ENCODE measurements at regions not wholly inside any gene's neighbourhood (a gene's known extent, or its start where the extent isn't known, plus 50 kb on each side); places are given as distances from the start of the nearest gene placed in this dataset.
A peak's percentile ranks its signal among the peaks of the same experiment; 100 is the strongest.

- WGBS, result 45% methylated on average over 16 of the region's 16 CpGs
- peaks cover 0 to 78% of the 10 kb centered on the region in 2 donors for H3K27me3 ChIP-seq (ENCODE audit: control insufficient read depth in 2 of 2, insufficient read depth in 1 of 2, low read length in 1 of 2)
- peak overlapping the region; percentile 35 to 89 for H3K4me3 ChIP-seq (ENCODE audit: low read length in 2 of 2)
- peak overlapping the region in 1 of 2 donors; percentile 54 for H3K27ac ChIP-seq (ENCODE audit: low read depth in 1 of 2, low read length in 1 of 2)
- H3K36me3 ChIP-seq (ENCODE audit: control insufficient read depth in 2 of 2, insufficient read depth in 2 of 2, low read length in 1 of 2), result peaks cover 0 to 5% of the 10 kb centered on the region in 2 donors
- no peaks in the 10 kb centered on the region for H3K9me3 ChIP-seq (ENCODE audit: control insufficient read depth in 2 of 2, insufficient read depth in 1 of 2, low read length in 1 of 2)
- H3K4me1 ChIP-seq (ENCODE audit: control insufficient read depth in 2 of 2, insufficient read depth in 2 of 2, low read length in 2 of 2), result peaks cover 2 to 38% of the 10 kb centered on the region in 2 donors
- no peak for DNase-seq (ENCODE audit: low read depth in 6 of 9, low spot score in 9 of 9)
These were observed 77.2 kb upstream of the PPARA start for GRCh38 chr22:46072981-46073682.

GRCh38 chr22:46073683-46074504 lies 76.4 kb upstream of the PPARA start:
- peaks cover 2 to 37% of the 10 kb centered on the region in 2 donors for H3K4me1 ChIP-seq (ENCODE audit: control insufficient read depth in 2 of 2, insufficient read depth in 2 of 2, low read length in 2 of 2)
- 89% methylated on average over 28 of the region's 28 CpGs for WGBS
- DNase-seq (ENCODE audit: low read depth in 6 of 9, low spot score in 9 of 9), result no peak

DNA sequence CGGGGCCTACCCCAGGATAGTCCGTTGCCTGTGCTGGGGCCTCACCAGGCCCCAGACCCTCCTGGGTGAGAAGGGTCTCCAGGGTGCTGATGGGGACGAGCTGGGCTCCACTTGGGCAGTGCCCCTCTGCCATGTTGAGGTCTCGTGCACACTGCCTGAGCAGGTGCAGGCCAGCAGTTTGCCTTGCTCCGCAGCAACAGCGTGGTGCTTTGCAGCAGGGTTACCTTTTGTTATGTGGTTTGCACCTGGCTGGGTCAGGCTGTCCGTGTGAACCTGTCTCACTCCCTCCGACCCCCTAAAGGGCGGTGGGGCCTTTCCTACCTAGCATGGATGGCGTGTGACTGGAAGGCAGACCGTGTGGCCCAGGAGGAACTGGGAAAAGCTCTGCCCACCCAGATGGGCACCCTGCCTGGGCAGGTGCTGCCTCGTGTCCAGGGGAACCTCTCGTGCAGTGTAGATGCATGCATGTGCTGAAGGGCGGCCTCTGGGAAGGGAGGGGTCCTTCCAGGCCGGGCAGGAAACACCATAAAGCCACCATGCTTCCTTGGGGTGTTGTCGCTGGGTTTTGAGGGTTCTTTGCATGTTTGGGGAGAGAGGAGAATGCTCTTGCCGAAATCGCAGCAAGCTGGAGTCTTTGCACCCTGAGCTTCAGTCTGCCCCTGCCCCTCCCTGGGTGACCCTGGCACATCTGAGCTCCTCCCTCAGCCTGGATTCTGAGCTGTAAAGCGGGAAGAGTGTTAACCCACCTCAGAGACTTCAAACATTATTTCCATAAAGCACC lies 75.4 kb upstream of the PPARA start:
- peaks cover 0 to 62% of the 10 kb centered on the region in 2 donors for H3K27me3 ChIP-seq (ENCODE audit: control insufficient read depth in 2 of 2, insufficient read depth in 1 of 2, low read length in 1 of 2)
- no peak for DNase-seq (ENCODE audit: low read depth in 6 of 9, low spot score in 9 of 9)
- 54% methylated on average over 19 of the region's 19 CpGs for WGBS
- H3K9me3 ChIP-seq (ENCODE audit: control insufficient read depth in 2 of 2, insufficient read depth in 1 of 2, low read length in 1 of 2), result no peaks in the 10 kb centered on the region
- peaks cover 0 to 26% of the 10 kb centered on the region in 2 donors for H3K4me1 ChIP-seq (ENCODE audit: control insufficient read depth in 2 of 2, insufficient read depth in 2 of 2, low read length in 2 of 2)
- peak overlapping the region in 1 of 2 donors; percentile 15 for H3K4me3 ChIP-seq (ENCODE audit: low read length in 2 of 2)
- H3K27ac ChIP-seq (ENCODE audit: low read depth in 1 of 2, low read length in 1 of 2), result peak overlapping the region in 1 of 2 donors; percentile 58
- H3K36me3 ChIP-seq (ENCODE audit: control insufficient read depth in 2 of 2, insufficient read depth in 2 of 2, low read length in 1 of 2), result peaks cover 0 to 5% of the 10 kb centered on the region in 2 donors

More at GRCh38 chr22:46073683-46074504, 76.4 kb upstream of the PPARA start:
- peak overlapping the region; percentile 35 to 89 for H3K4me3 ChIP-seq (ENCODE audit: low read length in 2 of 2)
- no peaks in the 10 kb centered on the region for H3K9me3 ChIP-seq (ENCODE audit: control insufficient read depth in 2 of 2, insufficient read depth in 1 of 2, low read length in 1 of 2)
- H3K36me3 ChIP-seq (ENCODE audit: control insufficient read depth in 2 of 2, insufficient read depth in 2 of 2, low read length in 1 of 2), result peaks cover 0 to 5% of the 10 kb centered on the region in 2 donors
- H3K27ac ChIP-seq (ENCODE audit: low read depth in 1 of 2, low read length in 1 of 2), result peak overlapping the region in 1 of 2 donors; percentile 58
- peaks cover 0 to 73% of the 10 kb centered on the region in 2 donors for H3K27me3 ChIP-seq (ENCODE audit: control insufficient read depth in 2 of 2, insufficient read depth in 1 of 2, low read length in 1 of 2)

DNA sequence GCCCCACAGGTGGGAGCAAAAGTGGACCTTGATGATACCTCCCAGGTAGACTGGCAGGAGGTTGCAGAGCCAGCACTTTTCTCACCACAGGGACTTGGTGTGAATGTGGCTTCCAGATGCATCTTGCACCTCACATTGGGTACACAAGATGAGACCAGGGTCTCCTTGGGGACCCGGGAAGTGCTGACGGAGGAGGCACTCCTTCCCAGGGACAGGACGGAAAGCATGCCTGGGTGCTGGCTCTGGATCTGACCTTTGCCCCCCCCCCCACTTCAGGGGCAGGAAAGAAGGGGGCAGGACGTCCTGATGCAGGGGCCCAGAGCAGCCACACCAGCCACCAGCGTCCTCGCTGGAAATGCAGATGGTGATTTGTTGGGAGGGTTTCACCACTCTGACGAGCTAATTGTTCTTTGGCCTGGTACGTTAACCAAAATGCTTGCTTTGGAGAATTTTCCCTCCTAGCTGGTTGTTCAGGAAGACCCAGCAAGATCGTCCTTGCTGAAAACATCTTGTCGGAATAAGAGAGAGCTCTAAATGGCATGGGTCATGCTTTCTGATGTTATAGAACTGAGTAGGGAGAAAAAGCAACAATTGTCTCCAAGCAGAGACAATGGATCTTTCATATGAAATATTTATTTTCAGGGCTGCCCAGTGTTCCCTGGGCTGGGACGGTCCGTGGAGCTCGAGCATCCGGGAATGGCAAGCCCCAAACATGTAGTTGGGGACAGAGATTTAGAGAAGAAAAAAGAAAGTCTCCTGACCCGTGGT lies 74.4 kb upstream of the PPARA start:
- Histone ChIP-seq H3K27me3 (ENCODE audit: control insufficient read depth in 2 of 2, insufficient read depth in 1 of 2, low read length in 1 of 2) (peaks cover 0 to 54% of the 10 kb centered on the region in 2 donors), H3K4me3 (ENCODE audit: low read length in 2 of 2) (no peak overlapping the region), H3K9me3 (ENCODE audit: control insufficient read depth in 2 of 2, insufficient read depth in 1 of 2, low read length in 1 of 2) (no peaks in the 10 kb centered on the region), H3K4me1 (ENCODE audit: control insufficient read depth in 2 of 2, insufficient read depth in 2 of 2, low read length in 2 of 2) (peaks cover 0 to 23% of the 10 kb centered on the region in 2 donors), H3K27ac (ENCODE audit: low read depth in 1 of 2, low read length in 1 of 2) (peak overlapping the region in 1 of 2 donors; percentile 20), H3K36me3 (ENCODE audit: control insufficient read depth in 2 of 2, insufficient read depth in 2 of 2, low read length in 1 of 2) (peaks cover 0 to 5% of the 10 kb centered on the region in 2 donors)
- DNase-seq (ENCODE audit: low read depth in 6 of 9, low spot score in 9 of 9), result no peak
- WGBS, result 96% methylated on average over 15 of the region's 15 CpGs

DNA sequence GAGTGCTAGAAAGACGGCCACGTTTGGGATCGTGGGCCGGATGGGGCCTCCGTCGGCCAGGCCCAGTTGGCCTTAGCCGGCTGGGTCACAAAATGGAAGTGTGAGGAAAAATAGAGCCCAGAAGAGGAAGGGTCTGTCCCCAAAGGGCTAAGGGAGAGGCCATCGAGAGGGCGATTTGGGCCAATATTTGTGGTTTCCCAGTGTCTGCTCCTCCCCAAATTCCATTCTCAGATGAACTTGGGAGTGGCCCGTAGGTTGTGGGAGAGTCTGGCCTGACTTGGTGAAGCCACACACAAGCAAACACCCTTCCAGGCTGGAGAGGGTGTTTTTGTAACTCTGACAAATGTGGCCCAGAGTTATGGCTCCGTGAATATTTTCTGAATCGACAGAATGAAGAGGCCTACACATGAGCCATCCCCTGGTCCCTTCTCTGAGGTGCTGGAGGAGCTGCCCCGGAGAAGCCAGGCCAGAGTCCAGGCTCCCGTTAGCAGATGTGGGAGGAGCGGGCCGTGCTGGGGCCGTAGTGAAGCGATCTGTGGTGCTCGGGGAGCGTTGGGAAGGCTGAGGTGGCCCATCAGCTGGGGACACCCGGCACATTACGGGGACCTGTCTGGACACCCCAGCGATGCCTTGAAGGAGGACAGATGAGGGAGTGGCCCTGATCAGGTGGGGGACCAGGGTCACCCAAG lies 73.5 kb upstream of the PPARA start:
- 91% methylated on average over 23 of the region's 23 CpGs for WGBS
- DNase-seq (ENCODE audit: low read depth in 6 of 9, low spot score in 9 of 9), result no peak
- Histone ChIP-seq H3K36me3 (ENCODE audit: control insufficient read depth in 2 of 2, insufficient read depth in 2 of 2, low read length in 1 of 2) (peaks cover 0 to 5% of the 10 kb centered on the region in 2 donors), H3K9me3 (ENCODE audit: control insufficient read depth in 2 of 2, insufficient read depth in 1 of 2, low read length in 1 of 2) (no peaks in the 10 kb centered on the region), H3K27ac (ENCODE audit: low read depth in 1 of 2, low read length in 1 of 2) (peak overlapping the region in 1 of 2 donors; percentile 62), H3K4me3 (ENCODE audit: low read length in 2 of 2) (no peak overlapping the region), H3K4me1 (ENCODE audit: control insufficient read depth in 2 of 2, insufficient read depth in 2 of 2, low read length in 2 of 2) (peaks cover 0 to 23% of the 10 kb centered on the region in 2 donors), H3K27me3 (ENCODE audit: control insufficient read depth in 2 of 2, insufficient read depth in 1 of 2, low read length in 1 of 2) (peaks cover 0 to 54% of the 10 kb centered on the region in 2 donors)

DNA sequence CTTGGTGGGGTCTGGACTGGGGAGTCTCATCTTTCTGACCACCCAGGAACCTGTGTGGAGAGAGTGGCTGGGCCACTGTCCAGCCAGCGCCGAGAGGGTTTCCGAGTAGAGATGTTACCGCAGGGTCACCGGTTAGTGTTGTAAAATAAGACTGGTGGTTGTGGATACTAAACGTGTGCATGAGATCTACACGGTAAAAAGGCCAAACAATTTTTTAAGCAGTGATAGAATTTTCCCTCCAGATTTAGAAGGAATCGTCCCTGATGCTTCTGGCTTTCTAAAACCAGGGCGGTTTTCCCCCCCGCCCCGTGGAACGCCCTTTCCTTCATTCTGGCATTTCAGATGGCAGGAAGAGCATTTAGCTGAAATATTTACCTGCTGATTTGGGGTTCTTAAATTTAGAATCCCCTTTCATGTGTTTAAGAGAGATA lies 72.6 kb upstream of the PPARA start:
- H3K4me3 ChIP-seq (ENCODE audit: low read length in 2 of 2), result no peak overlapping the region
- no peak overlapping the region for H3K27ac ChIP-seq (ENCODE audit: low read depth in 1 of 2, low read length in 1 of 2)
- WGBS, result 95% methylated on average over 12 of the region's 12 CpGs
- H3K36me3 ChIP-seq (ENCODE audit: control insufficient read depth in 2 of 2, insufficient read depth in 2 of 2, low read length in 1 of 2), result peaks cover 0 to 5% of the 10 kb centered on the region in 2 donors
- peaks cover 0 to 21% of the 10 kb centered on the region in 2 donors for H3K4me1 ChIP-seq (ENCODE audit: control insufficient read depth in 2 of 2, insufficient read depth in 2 of 2, low read length in 2 of 2)
- no peak for DNase-seq (ENCODE audit: low read depth in 6 of 9, low spot score in 9 of 9)
- H3K27me3 ChIP-seq (ENCODE audit: control insufficient read depth in 2 of 2, insufficient read depth in 1 of 2, low read length in 1 of 2), result peaks cover 0 to 47% of the 10 kb centered on the region in 2 donors
- H3K9me3 ChIP-seq (ENCODE audit: control insufficient read depth in 2 of 2, insufficient read depth in 1 of 2, low read length in 1 of 2), result no peaks in the 10 kb centered on the region

DNA sequence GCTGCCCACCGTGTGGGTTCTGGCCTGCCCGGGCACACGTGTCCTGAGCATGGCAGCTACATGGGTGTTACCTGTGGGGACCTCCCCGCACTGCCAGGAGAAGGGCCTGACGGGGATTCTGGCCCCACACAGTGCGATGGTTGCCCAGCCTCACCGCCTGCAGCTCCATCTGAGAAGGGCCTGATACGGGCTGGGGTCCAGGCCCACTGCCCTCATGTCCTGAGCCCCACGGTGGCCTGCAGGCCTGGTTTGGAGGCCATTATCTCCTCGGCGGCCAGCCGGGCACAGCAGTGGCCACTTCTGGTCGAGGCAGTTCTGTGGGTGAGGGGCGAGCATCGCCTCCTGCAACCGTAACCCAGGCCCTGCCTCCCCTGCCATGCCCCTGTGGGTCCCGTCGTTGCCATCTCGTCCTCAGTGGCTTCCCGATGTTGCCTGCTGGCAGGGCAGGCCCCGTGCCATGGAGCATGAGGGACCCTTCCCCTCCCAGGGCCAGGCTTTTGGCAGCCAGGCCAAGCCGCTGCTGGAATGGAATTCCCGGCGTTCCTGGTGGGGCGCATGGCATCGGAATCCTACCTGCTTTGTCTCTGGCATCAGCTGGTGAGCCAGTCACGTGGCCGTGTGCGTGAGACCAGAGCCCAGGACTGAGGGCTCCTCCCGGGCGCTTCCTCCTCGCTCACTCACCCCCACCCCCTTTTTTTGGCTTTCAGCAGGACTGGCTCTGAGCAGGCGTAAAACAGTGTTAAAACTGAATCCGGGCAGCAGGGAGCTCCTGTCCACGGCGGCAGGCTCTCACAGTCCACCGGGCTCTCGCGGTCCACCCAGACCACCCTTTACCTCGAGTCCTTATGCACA lies 71.9 kb upstream of the PPARA start:
- peaks cover 0 to 5% of the 10 kb centered on the region in 2 donors for H3K36me3 ChIP-seq (ENCODE audit: control insufficient read depth in 2 of 2, insufficient read depth in 2 of 2, low read length in 1 of 2)
- no peak overlapping the region for H3K4me3 ChIP-seq (ENCODE audit: low read length in 2 of 2)
- H3K9me3 ChIP-seq (ENCODE audit: control insufficient read depth in 2 of 2, insufficient read depth in 1 of 2, low read length in 1 of 2), result no peaks in the 10 kb centered on the region
- peak overlapping the region in 1 of 2 donors; percentile 62 for H3K27ac ChIP-seq (ENCODE audit: low read depth in 1 of 2, low read length in 1 of 2)
- DNase-seq (ENCODE audit: low read depth in 6 of 9, low spot score in 9 of 9), result no peak
- H3K4me1 ChIP-seq (ENCODE audit: control insufficient read depth in 2 of 2, insufficient read depth in 2 of 2, low read length in 2 of 2), result peaks cover 0 to 17% of the 10 kb centered on the region in 2 donors
- H3K27me3 ChIP-seq (ENCODE audit: control insufficient read depth in 2 of 2, insufficient read depth in 1 of 2, low read length in 1 of 2), result peaks cover 0 to 39% of the 10 kb centered on the region in 2 donors
- WGBS, result 94% methylated on average over 40 of the region's 40 CpGs

All from thymus (tissue), 11 donors.